Ovary (tissue), 7 donors: ENCODE measurements at regions not wholly inside any gene's neighbourhood (a gene's known extent, or its start where the extent isn't known, plus 50 kb on each side); places are given as distances from the start of the nearest gene placed in this dataset.

Experiments
- DNase-seq, 5 donors: peaks; one replicate each; pipeline ENCODE4 v3.0.0-alpha.2; 2019 to 2020
- H3K27ac ChIP-seq, 2 donors: fragments of 200-600 bp; one replicate each; pipeline versions ENCODE4 v1.5.1 to v1.8.0; 2019 to 2022
- H3K27me3 ChIP-seq: fragments of 200-600 bp; one replicate; pipeline ENCODE4 v1.8.0; 2022
- H3K36me3 ChIP-seq: fragments of 200-600 bp; sonication (generic); one replicate; pipeline ENCODE4 v1.5.1; 2019
- H3K4me1 ChIP-seq: one replicate; pipeline ENCODE4 v1.8.1; 2013; ENCODE audit warnings: mild to moderate bottlenecking, moderate library complexity; ENCODE audit not compliant: insufficient read depth
- H3K4me3 ChIP-seq: fragments of 200-600 bp; sonication (generic); one replicate; pipeline ENCODE4 v1.5.1; 2017
- H3K9me3 ChIP-seq, 2 donors: fragments of 200-600 bp in 1 of 2; sonication (generic) in 1 of 2; one replicate each; pipeline versions ENCODE4 v1.5.1 to v1.8.1; 2013 to 2019; ENCODE audit warnings: mild to moderate bottlenecking in 1 of 2, moderate library complexity in 1 of 2
- CTCF ChIP-seq, 3 donors: fragments of 450-650 bp in 2 of 3; fragments of 200-600 bp in 1 of 3; IDR thresholded peaks; one replicate each; pipeline versions ENCODE4 v1.5.1 to v1.8.0; 2016 to 2022; ENCODE audit warnings: antibody characterized with exemption in 3 of 3, mild to moderate bottlenecking in 1 of 3
- EP300 ChIP-seq: sonication (generic); formaldehyde crosslinking; IDR thresholded peaks from one replicate; pipeline ENCODE4 v1.6.1; 2017; ENCODE audit warnings: antibody characterized with exemption
- POLR2A ChIP-seq: fragments of 450-650 bp; IDR thresholded peaks from one replicate; pipeline ENCODE4 v1.6.1; 2017; ENCODE audit warnings: antibody characterized with exemption, mild to moderate bottlenecking, moderate library complexity
- WGBS, 3 donors: extraction: QIAGEN DNeasy Blood & Tissue Kit in 1 of 3; methylation state at CpG; one replicate each; pipeline versions ENCODE4 v1.1.5 to v1.1.7; 2013 to 2017; 5-methylcytosine and 5-hydroxymethylcytosine counted together
- intact Hi-C, 4 donors: fragments of 100-400 bp; cut with DNase I; formaldehyde crosslinking; loops; one replicate each; pipeline versions ENCODE4 v1.11.0 to v1.15.1; 2022 to 2023
- donor health status: DM: no; HTN: no; CAD: no; lungs with moderate emphysema.
- donor health status: DM: no; HTN: no; CAD: no.
- donor health status: Bipolar disorder and iron deficiency.
- donor health status: DM: no; HTN: no; CAD: no.
- donor health status: DM: yes; HTN: yes; CAD: no.

- Histone ChIP-seq H3K36me3 (no peaks in the 10 kb centered on the region), H3K9me3 (no peaks in the 10 kb centered on the region), H3K27me3 (no peaks in the 10 kb centered on the region), H3K27ac (no peak overlapping the region), H3K4me1 (no peaks in the 10 kb centered on the region), H3K4me3 (no peak overlapping the region)
- TF ChIP-seq CTCF (IDR thresholded peaks at IDR 0.05) (no peak), EP300 (no peak), POLR2A (no peak)
- DNase-seq = no peak
- intact Hi-C loops = no loop called here
- WGBS, 3 donors = 58 to 64% (median 59%) methylated on average over 3 of the region's 3 CpGs
Observed at GRCh38 chr6:4309540-4309939, 174.2 kb upstream of the ECI2 start.

DNA sequence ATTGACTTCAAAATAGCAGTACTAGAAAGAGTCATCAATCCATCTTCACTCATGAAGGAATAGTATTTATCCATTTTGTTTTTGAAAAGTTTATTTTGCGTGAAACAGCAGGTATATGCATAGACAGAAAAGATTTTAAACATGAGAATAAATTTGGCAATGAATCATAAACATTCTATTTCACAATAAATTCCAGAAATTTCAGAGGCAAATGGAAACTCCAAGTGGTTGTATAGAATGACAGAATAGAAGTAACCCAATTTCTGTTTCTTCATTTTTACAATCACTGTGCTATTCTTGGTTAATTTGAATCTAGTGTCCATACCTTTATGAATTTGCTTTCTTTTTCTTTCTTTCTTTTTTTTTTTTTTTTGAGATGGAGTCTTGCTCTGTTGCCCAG is 173.0 kb upstream of the ECI2 start:
- DNase-seq = no peak
- Histone ChIP-seq H3K4me1 (no peaks in the 10 kb centered on the region), H3K4me3 (no peak overlapping the region), H3K36me3 (no peaks in the 10 kb centered on the region), H3K9me3 (no peaks in the 10 kb centered on the region), H3K27me3 (no peaks in the 10 kb centered on the region), H3K27ac (no peak overlapping the region)
- TF ChIP-seq POLR2A = no peak
- no peak for TF ChIP-seq EP300
- TF ChIP-seq CTCF (IDR thresholded peaks at IDR 0.05) = no peak
- 0 to 33% (median 0%) methylated on average over 1 of the region's 1 CpG for WGBS, 3 donors
- intact Hi-C loops = no loop called here

DNA sequence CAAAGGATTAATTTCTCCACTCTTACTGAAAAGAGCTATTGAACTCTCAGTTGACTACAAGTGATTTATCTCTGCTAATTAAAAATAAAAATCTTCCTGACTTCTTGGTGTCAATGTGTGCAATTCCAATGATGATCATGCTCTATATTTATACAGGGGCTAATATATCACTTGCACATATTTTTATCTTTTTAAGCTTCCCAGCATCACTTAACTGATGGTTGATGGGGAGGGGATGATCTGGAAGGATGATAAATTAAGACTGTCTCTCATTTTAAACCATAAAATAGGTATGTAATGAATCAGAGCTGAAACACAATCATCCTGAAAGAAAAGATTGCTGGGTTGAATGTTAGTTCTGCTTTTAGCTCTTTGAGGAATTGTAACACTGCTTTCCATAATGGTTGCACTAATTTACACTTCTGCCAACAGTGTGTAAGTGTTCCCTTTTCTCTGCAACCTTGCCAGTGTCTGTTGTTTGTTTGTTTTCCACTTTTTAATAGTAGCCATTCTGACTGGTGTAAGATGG is 169.6 kb upstream of the ECI2 start:
- Histone ChIP-seq H3K4me1 (no peaks in the 10 kb centered on the region), H3K4me3 (no peak overlapping the region), H3K9me3 (no peaks in the 10 kb centered on the region), H3K36me3 (no peaks in the 10 kb centered on the region), H3K27me3 (no peaks in the 10 kb centered on the region), H3K27ac (no peak overlapping the region)
- TF ChIP-seq EP300 (no peak), CTCF (IDR thresholded peaks at IDR 0.05) (no peak), POLR2A (no peak)
- DNase-seq = no peak
- intact Hi-C loops = no loop called here

- H3K4me3 ChIP-seq = no peak overlapping the region
- H3K27ac ChIP-seq = no peak overlapping the region
- TF ChIP-seq POLR2A (no peak), CTCF (IDR thresholded peaks at IDR 0.05) (no peak), EP300 (no peak)
- intact Hi-C loops = no loop called here
- H3K36me3 ChIP-seq = no peaks in the 10 kb centered on the region
- WGBS, 3 donors = 67 to 87% (median 85%) methylated on average over 1 of the region's 1 CpG
- DNase-seq = no peak
- no peaks in the 10 kb centered on the region for H3K27me3 ChIP-seq
- no peaks in the 10 kb centered on the region for H3K9me3 ChIP-seq
- no peaks in the 10 kb centered on the region for H3K4me1 ChIP-seq
Observed at GRCh38 chr6:4303638-4304037, 168.3 kb upstream of the ECI2 start.

- no peak overlapping the region for H3K4me3 ChIP-seq
- no peaks in the 10 kb centered on the region for H3K4me1 ChIP-seq
- no peak overlapping the region for H3K27ac ChIP-seq
- H3K36me3 ChIP-seq = no peaks in the 10 kb centered on the region
- H3K27me3 ChIP-seq = no peaks in the 10 kb centered on the region
- WGBS, 3 donors = 82 to 87% (median 83%) methylated on average over 2 of the region's 2 CpGs
- intact Hi-C loops = no loop called here
- no peaks in the 10 kb centered on the region for H3K9me3 ChIP-seq
- no peak for DNase-seq
- TF ChIP-seq POLR2A = no peak
- no peak for TF ChIP-seq CTCF (IDR thresholded peaks at IDR 0.05)
- no peak for TF ChIP-seq EP300
Observed at GRCh38 chr6:4302524-4302923, 167.1 kb upstream of the ECI2 start.
